Motor neuron (in vitro differentiated cells): ENCODE measurements at regions not wholly inside any gene's neighbourhood (a gene's known extent, or its start where the extent isn't known, plus 50 kb on each side); places are given as distances from the start of the nearest gene placed in this dataset.
"Not testable (repeated sequence)": the region's sequence is repeated elsewhere in the genome, so short reads cannot be mapped to it uniquely, and the experiment has no call there.

ENCODE experiments used
- ATAC-seq, 8 experiments: fragments of 200-7000 bp; cut with Tn5 transposase; replicated peaks in 6 of 8; 2 replicates each; pipeline ENCODE4 v1.8.0; 2021; ENCODE audit warnings: mild to moderate bottlenecking in 8 of 8, moderate library complexity in 8 of 8
- H3K27ac ChIP-seq, 2 donors: fragments of 250-450 bp; sonication (Bioruptor Pico); 2 replicates each; pipeline ENCODE4 v1.9.0; 2021; ENCODE audit warnings: antibody characterized with exemption in 2 of 2, mild to moderate bottlenecking in 2 of 2, moderate library complexity in 1 of 2
- H3K4me1 ChIP-seq, 2 donors: fragments of 250-450 bp; sonication (Bioruptor Pico); replicated peaks in 1 of 2; 2 replicates each; pipeline ENCODE4 v1.6.1; 2021; ENCODE audit warnings: antibody characterized with exemption in 2 of 2, mild to moderate bottlenecking in 2 of 2, moderate library complexity in 1 of 2
- H3K4me3 ChIP-seq, 5 donors: fragments of 250-450 bp; sonication (Bioruptor Pico); 2 replicates each; pipeline ENCODE4 v1.9.0; 2021; ENCODE audit warnings: antibody characterized with exemption in 5 of 5, mild to moderate bottlenecking in 5 of 5, moderate library complexity in 4 of 5
- WGBS, 10 experiments: fragments of 450-650 bp; shearing (Covaris generic); methylation state at CpG; one replicate each; pipeline ENCODE4 v1.0.0; 2022; 5-methylcytosine and 5-hydroxymethylcytosine counted together
- in situ Hi-C, 9 experiments: fragments of 400-800 bp; cut with MboI; loops; one replicate each; pipeline ENCODE4 v1.15.0; 2021; ENCODE audit warnings: low sequenced_read_pairs in 9 of 9, low pct_unique_long_range_greater_than_20kb in 2 of 9; ENCODE audit not compliant: unreplicated experiment in 9 of 9

GRCh38 chr15:21735368-21735767 lies 142.2 kb downstream of the POTEB start:
- in situ Hi-C loops, ATAC-seq, H3K4me1 ChIP-seq, H3K4me3 ChIP-seq, H3K27ac ChIP-seq: not testable (repeated sequence)
- WGBS, 10 experiments, result no CpG with 5 or more reads among the region's 7 CpGs

- H3K4me3 ChIP-seq, in situ Hi-C loops, ATAC-seq, H3K4me1 ChIP-seq, H3K27ac ChIP-seq: not testable (repeated sequence)
- WGBS, 10 experiments, result no CpG with 5 or more reads among the region's 5 CpGs
Observed at GRCh38 chr15:21731496-21731895, 146.0 kb downstream of the POTEB start.

- H3K4me3 ChIP-seq, H3K27ac ChIP-seq, H3K4me1 ChIP-seq, in situ Hi-C loops: not testable (repeated sequence)
- no CpG with 5 or more reads among the region's 19 CpGs for WGBS, 10 experiments
- peak in 2 of 8 experiments; percentile 63 to 76 for ATAC-seq
Observed at GRCh38 chr15:21730427-21731405, 146.8 kb downstream of the POTEB start.

GRCh38 chr15:21724988-21725387 lies 152.5 kb downstream of the POTEB start:
- no CpG with 5 or more reads among the region's 6 CpGs for WGBS, 10 experiments
- ATAC-seq, H3K4me3 ChIP-seq, in situ Hi-C loops, H3K27ac ChIP-seq, H3K4me1 ChIP-seq: not testable (repeated sequence)

GRCh38 chr15:21721115-21721514 lies 156.4 kb downstream of the POTEB start:
- in situ Hi-C loops, ATAC-seq, H3K4me1 ChIP-seq, H3K27ac ChIP-seq, H3K4me3 ChIP-seq: not testable (repeated sequence)
- WGBS, 10 experiments, result no CpG with 5 or more reads among the region's 5 CpGs

- H3K4me3 ChIP-seq, H3K4me1 ChIP-seq, H3K27ac ChIP-seq, in situ Hi-C loops, ATAC-seq: not testable (repeated sequence)
- WGBS, 10 experiments, result no CpG with 5 or more reads among the region's 4 CpGs
Observed at GRCh38 chr15:21718779-21719178, 158.8 kb downstream of the POTEB start.

GRCh38 chr15:21718108-21718507 lies 159.4 kb downstream of the POTEB start:
- in situ Hi-C loops, H3K4me3 ChIP-seq, H3K4me1 ChIP-seq, ATAC-seq, H3K27ac ChIP-seq: not testable (repeated sequence)
- WGBS, 10 experiments, result no CpG with 5 or more reads among the region's 2 CpGs

GRCh38 chr15:21717661-21718060 lies 159.9 kb downstream of the POTEB start:
- not testable (repeated sequence) for H3K4me3 ChIP-seq

GRCh38 chr15:21705480-21705879 lies 172.1 kb downstream of the POTEB start:
- H3K4me3 ChIP-seq, H3K27ac ChIP-seq, H3K4me1 ChIP-seq, ATAC-seq, in situ Hi-C loops: not testable (repeated sequence)
- no CpG with 5 or more reads among the region's 7 CpGs for WGBS, 10 experiments

More at GRCh38 chr15:21717661-21718060, 159.9 kb downstream of the POTEB start:
- in situ Hi-C loops, ATAC-seq, H3K4me1 ChIP-seq, H3K27ac ChIP-seq: not testable (repeated sequence)
- WGBS, 10 experiments, result no CpG with 5 or more reads among the region's 8 CpGs

GRCh38 chr15:21698620-21699019 lies 178.9 kb downstream of the POTEB start:
- H3K4me1 ChIP-seq, H3K4me3 ChIP-seq, H3K27ac ChIP-seq, ATAC-seq, in situ Hi-C loops: not testable (repeated sequence)
- WGBS, 10 experiments, result no CpG with 5 or more reads among the region's 9 CpGs

- no CpG with 5 or more reads among the region's 7 CpGs for WGBS, 10 experiments
- H3K27ac ChIP-seq, in situ Hi-C loops, ATAC-seq, H3K4me1 ChIP-seq, H3K4me3 ChIP-seq: not testable (repeated sequence)
Observed at GRCh38 chr15:21695089-21695488, 182.4 kb downstream of the POTEB start.

- ATAC-seq, H3K4me1 ChIP-seq, in situ Hi-C loops, H3K27ac ChIP-seq, H3K4me3 ChIP-seq: not testable (repeated sequence)
- no CpG with 5 or more reads among the region's 4 CpGs for WGBS, 10 experiments
Observed at GRCh38 chr15:21692471-21693102, 184.9 kb downstream of the POTEB start.

- no CpG with 5 or more reads among the region's 17 CpGs for WGBS, 10 experiments
- H3K27ac ChIP-seq, H3K4me1 ChIP-seq, H3K4me3 ChIP-seq, in situ Hi-C loops: not testable (repeated sequence)
- ATAC-seq, result peak in 1 of 8 experiments; percentile 52
Observed at GRCh38 chr15:21656798-21657397, 216.6 kb upstream of the POTEB3 start.
